Kidney glomerular epithelial cell (primary cell): ENCODE measurements at regions not wholly inside any gene's neighbourhood (a gene's known extent, or its start where the extent isn't known, plus 50 kb on each side); places are given as distances from the start of the nearest gene placed in this dataset.
"Not testable (repeated sequence)": the region's sequence is repeated elsewhere in the genome, so short reads cannot be mapped to it uniquely, and the experiment has no call there.

Experiments used
- DNase-seq: peaks from one replicate; lab custom pipeline; 2025; lab: John Stamatoyannopoulos, UW

GRCh38 chr5:108587821-108588220 lies 159.9 kb upstream of the FER start:
- DNase-seq: no peak

GRCh38 chr5:108581026-108581425 lies 166.7 kb upstream of the FER start:
- no peak for DNase-seq

- DNase-seq: no peak
These were observed 168.5 kb upstream of the FER start for GRCh38 chr5:108579236-108579635.

- no peak for DNase-seq
These were observed 168.9 kb upstream of the FER start for GRCh38 chr5:108578791-108579190.

GRCh38 chr5:108567429-108567828 lies 180.3 kb upstream of the FER start:
- DNase-seq: no peak

GRCh38 chr5:108564441-108564840 lies 182.5 kb upstream of the FBXL17 start:
- DNase-seq: no peak

- DNase-seq: no peak
These were observed 180.2 kb upstream of the FBXL17 start for GRCh38 chr5:108562205-108562454.

- no peak for DNase-seq
These were observed 179.7 kb upstream of the FBXL17 start for GRCh38 chr5:108561416-108562204.

GRCh38 chr5:108560581-108560980 lies 178.7 kb upstream of the FBXL17 start:
- DNase-seq: no peak

- no peak for DNase-seq
These were observed 178.3 kb upstream of the FBXL17 start for GRCh38 chr5:108560166-108560565.

GRCh38 chr5:108558840-108559239 lies 176.9 kb upstream of the FBXL17 start:
- DNase-seq: not testable (repeated sequence)

GRCh38 chr5:108558142-108558541 lies 176.2 kb upstream of the FBXL17 start:
- DNase-seq: not testable (repeated sequence)

GRCh38 chr5:108557686-108558085 lies 175.8 kb upstream of the FBXL17 start:
- DNase-seq: no peak

GRCh38 chr5:108556441-108557145 lies 174.7 kb upstream of the FBXL17 start:
- no peak for DNase-seq

GRCh38 chr5:108548684-108549596 lies 167.0 kb upstream of the FBXL17 start:
- DNase-seq: no peak

- no peak for DNase-seq
These were observed 165.0 kb upstream of the FBXL17 start for GRCh38 chr5:108546939-108547338.

- DNase-seq: no peak
These were observed 163.4 kb upstream of the FBXL17 start for GRCh38 chr5:108545301-108545700.

- no peak for DNase-seq
These were observed 161.6 kb upstream of the FBXL17 start for GRCh38 chr5:108543486-108543885.

- DNase-seq: no peak
These were observed 159.9 kb upstream of the FBXL17 start for GRCh38 chr5:108541836-108542235.

- no peak for DNase-seq
These were observed 154.4 kb upstream of the FBXL17 start for GRCh38 chr5:108536321-108536720.

- not testable (repeated sequence) for DNase-seq
These were observed 150.2 kb upstream of the FBXL17 start for GRCh38 chr5:108532129-108532445.

GRCh38 chr5:108531367-108532128 lies 149.7 kb upstream of the FBXL17 start:
- no peak for DNase-seq
